ENCODE measurements at regions not wholly inside any gene's neighbourhood (a gene's known extent, or its start where the extent isn't known, plus 50 kb on each side); places are given as distances from the start of the nearest gene placed in this dataset.

DNA sequence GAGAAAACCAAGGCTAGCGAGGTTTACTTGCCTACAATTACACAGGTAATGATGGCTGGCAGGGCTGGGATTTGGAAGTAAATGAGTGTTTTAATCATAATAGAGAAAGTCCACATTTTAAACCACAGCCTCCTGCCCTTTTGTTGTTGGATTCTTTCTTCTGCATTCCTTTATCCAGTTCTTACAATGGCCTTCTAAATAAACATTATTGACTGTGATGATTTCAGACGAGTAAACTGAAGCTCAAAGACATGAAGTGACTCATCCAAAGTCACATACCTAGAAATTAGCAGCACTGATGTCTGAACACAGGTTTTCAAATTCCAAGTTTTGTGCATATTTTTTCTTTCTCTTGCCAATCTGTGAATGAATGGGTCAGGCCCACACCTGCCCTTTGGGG, 51.2 kb upstream of the C1QTNF7 start:
- DNase-seq: no peak

Data from inflammatory macrophage treated with lipopolysaccharide for 4 hours (primary cell).